ENCODE measurements at regions not wholly inside any gene's neighbourhood (a gene's known extent, or its start where the extent isn't known, plus 50 kb on each side); places are given as distances from the start of the nearest gene placed in this dataset.

GRCh38 chr1:57868908-57869307 lies 445.0 kb upstream of the DAB1 start:
- H3K36me3 ChIP-seq = no peaks in the 10 kb centered on the region
- TF ChIP-seq CTCF (IDR thresholded peaks at IDR 0.05) (no peak), POLR2A (IDR thresholded peaks at IDR 0.05) (no peak)
- H3K4me3 ChIP-seq = no peak overlapping the region
- no peaks in the 10 kb centered on the region for H3K9me3 ChIP-seq
- H3K27me3 ChIP-seq = no peaks in the 10 kb centered on the region
- ATAC-seq (no peak), DNase-seq (no peak)
- intact Hi-C loops (cut with DNase I) = no loop called here
- H3K27ac ChIP-seq = no peak overlapping the region
- 66 to 83% (median 74%) methylated on average over 1 of the region's 1 CpG for WGBS, 4 donors
- H3K4me1 ChIP-seq = no peaks in the 10 kb centered on the region

- H3K36me3 ChIP-seq = no peaks in the 10 kb centered on the region
- ATAC-seq (no peak), DNase-seq (no peak)
- no peak overlapping the region for H3K4me3 ChIP-seq
- WGBS, 4 donors = 58 to 73% (median 70%) methylated on average over 3 of the region's 3 CpGs
- H3K27me3 ChIP-seq = no peaks in the 10 kb centered on the region
- intact Hi-C loops (cut with DNase I) = no loop called here
- no peaks in the 10 kb centered on the region for H3K9me3 ChIP-seq
- TF ChIP-seq POLR2A (IDR thresholded peaks at IDR 0.05) = no peak
- no peak for TF ChIP-seq CTCF (IDR thresholded peaks at IDR 0.05)
- no peaks in the 10 kb centered on the region for H3K4me1 ChIP-seq
- H3K27ac ChIP-seq = no peak overlapping the region
These were observed 444.4 kb upstream of the DAB1 start for GRCh38 chr1:57868239-57868638.

GRCh38 chr1:57866998-57867397 lies 443.1 kb upstream of the DAB1 start:
- ATAC-seq (no peak), DNase-seq (no peak)
- no peak overlapping the region for H3K4me3 ChIP-seq
- H3K4me1 ChIP-seq = no peaks in the 10 kb centered on the region
- no peaks in the 10 kb centered on the region for H3K27me3 ChIP-seq
- no peaks in the 10 kb centered on the region for H3K36me3 ChIP-seq
- no peak for TF ChIP-seq CTCF (IDR thresholded peaks at IDR 0.05)
- no peak for TF ChIP-seq POLR2A (IDR thresholded peaks at IDR 0.05)
- no peak overlapping the region for H3K27ac ChIP-seq
- no peaks in the 10 kb centered on the region for H3K9me3 ChIP-seq
- intact Hi-C loops (cut with DNase I) = no loop called here
- 77 to 83% (median 82%) methylated on average over 8 of the region's 8 CpGs for WGBS, 4 donors

GRCh38 chr1:57860931-57861565 lies 437.2 kb upstream of the DAB1 start:
- whole genome bisulfite sequencing, 4 donors = 70 to 86% (median 80%) methylated on average over 5 of the region's 5 CpGs
- Histone ChIP-seq H3K4me3 (no peak overlapping the region), H3K36me3 (no peaks in the 10 kb centered on the region), H3K9me3 (no peaks in the 10 kb centered on the region), H3K4me1 (no peaks in the 10 kb centered on the region), H3K27ac (no peak overlapping the region), H3K27me3 (no peaks in the 10 kb centered on the region)
- intact Hi-C loops (cut with DNase I) = no loop called here
- ATAC-seq (no peak), DNase-seq (no peak)
- TF ChIP-seq CTCF (IDR thresholded peaks at IDR 0.05) = no peak
- no peak for TF ChIP-seq POLR2A (IDR thresholded peaks at IDR 0.05)
